ENCODE measurements at regions not wholly inside any gene's neighbourhood (a gene's known extent, or its start where the extent isn't known, plus 50 kb on each side); places are given as distances from the start of the nearest gene placed in this dataset.
"Not testable (repeated sequence)": the region's sequence is repeated elsewhere in the genome, so short reads cannot be mapped to it uniquely, and the experiment has no call there.

DNA sequence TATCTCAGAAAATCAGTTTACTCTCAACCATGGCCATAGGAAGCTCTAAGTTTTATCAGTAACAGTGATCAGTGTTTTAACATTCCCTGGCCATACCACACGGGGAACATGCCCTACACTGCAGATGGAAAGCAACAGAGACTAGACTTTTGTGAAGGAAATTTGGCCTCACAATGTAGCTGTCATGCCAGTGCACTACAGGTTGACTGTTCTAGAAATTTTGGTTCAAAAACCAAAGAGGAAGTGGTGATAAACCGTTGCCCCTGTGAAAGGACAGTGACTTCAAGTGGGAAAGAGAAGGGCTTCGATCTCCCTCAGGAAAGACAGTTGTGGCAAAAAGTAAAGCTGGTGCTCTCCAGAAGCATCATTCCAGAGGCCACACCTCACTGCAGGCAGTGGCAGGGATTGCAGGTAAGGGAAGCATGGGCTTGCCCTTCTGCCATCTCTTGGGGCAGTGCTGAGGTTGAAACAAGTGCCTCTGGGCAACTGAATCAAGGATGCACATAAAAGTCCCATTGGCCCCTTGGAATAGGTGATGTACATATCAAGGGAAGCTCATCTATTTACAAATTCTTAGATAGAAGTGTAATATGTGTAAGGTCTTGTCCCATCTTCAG lies 143.4 kb downstream of the PPIAL4A start:
- DNase-seq (ENCODE audit: low read depth in 1 of 2, low spot score in 1 of 2); in situ Hi-C loops (cut with HindIII; ENCODE audit: low pct_unique_long_range_greater_than_20kb, low sequenced_read_pairs): not testable (repeated sequence)

DNA sequence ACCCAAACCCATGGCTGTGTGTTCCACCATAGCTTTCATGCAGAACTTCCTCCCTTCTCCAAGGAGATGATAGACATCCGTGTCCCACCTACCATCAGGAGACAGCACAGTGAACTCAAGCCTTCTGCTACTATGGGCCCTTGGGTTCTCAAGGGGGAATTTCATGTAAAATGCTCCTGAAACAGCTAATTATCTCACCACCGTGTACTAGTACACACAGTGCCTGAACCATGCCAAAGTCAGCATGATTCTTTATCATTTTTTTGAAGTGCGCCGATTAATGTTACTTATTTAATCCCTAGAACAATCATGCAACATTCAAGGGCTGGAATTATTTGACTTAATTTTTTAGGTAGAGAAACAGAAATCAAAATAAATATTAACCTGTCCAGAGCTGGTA lies 147.2 kb downstream of the PPIAL4A start:
- DNase-seq (ENCODE audit: low read depth in 1 of 2, low spot score in 1 of 2); in situ Hi-C loops (cut with HindIII; ENCODE audit: low pct_unique_long_range_greater_than_20kb, low sequenced_read_pairs): not testable (repeated sequence)

DNA sequence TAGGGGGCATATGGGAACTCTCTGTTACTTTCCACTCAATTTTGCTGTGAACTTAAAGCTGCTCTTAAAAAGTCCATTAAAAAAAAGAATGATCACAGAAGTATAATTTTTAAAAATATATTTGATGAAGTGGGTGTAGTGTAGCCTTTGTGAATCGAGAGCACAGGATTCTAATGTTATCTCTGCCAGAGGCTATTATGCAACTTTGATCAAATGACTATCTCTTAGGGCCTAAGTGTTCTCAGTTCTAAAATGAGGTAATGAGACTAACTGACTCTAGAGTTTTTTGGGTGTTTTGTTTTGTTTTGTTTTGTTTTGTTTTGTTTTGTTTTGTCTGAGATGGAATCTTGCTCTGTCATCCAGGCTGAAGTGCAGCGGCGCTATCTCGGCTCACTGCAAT lies 143.2 kb downstream of the FAM72B start:
- in situ Hi-C loops (cut with HindIII; ENCODE audit: low pct_unique_long_range_greater_than_20kb, low sequenced_read_pairs); DNase-seq (ENCODE audit: low read depth in 1 of 2, low spot score in 1 of 2): not testable (repeated sequence)

DNA sequence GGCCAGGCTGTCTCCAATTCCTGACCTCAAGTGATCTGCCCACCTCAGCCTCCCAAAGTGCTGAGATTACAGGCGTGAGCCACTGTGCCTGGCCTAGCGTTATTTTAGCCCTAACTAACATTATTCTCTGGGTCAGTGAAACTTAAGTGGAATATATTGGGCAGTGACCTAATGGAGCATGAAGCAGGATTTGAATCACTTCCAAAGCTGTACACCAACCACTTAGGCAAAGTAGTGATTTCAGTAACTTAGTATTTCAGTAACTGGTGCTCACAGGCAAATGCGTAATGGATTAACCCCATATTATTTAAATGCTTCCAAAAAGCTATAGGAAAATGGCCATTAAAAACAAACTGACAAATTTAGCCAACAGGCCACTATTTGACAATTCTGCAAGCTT lies 142.6 kb downstream of the FAM72B start:
- DNase-seq (ENCODE audit: low read depth in 1 of 2, low spot score in 1 of 2); in situ Hi-C loops (cut with HindIII; ENCODE audit: low pct_unique_long_range_greater_than_20kb, low sequenced_read_pairs): not testable (repeated sequence)

DNA sequence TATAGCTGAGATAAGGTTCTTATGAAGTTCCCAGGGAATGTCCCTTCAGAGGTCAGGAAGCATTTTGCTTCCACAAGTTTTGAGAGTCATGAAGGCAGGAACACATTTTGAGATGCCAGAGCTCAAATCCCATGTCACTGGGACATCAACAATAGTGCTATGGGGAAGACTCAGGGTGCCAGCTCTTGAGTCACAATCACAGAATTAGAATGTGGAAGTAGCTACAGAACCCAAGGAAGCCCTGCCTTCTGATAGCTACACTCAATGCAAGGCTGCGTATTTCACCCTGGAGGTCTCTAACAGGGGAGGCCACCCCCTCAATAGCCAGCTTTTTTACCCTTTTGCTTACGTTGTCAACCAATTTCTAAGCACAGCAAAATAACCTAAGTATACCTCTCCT lies 141.3 kb downstream of the FAM72B start:
- in situ Hi-C loops (cut with HindIII; ENCODE audit: low pct_unique_long_range_greater_than_20kb, low sequenced_read_pairs); DNase-seq (ENCODE audit: low read depth in 1 of 2, low spot score in 1 of 2): not testable (repeated sequence)

- DNase-seq (ENCODE audit: low read depth in 1 of 2, low spot score in 1 of 2); in situ Hi-C loops (cut with HindIII; ENCODE audit: low pct_unique_long_range_greater_than_20kb, low sequenced_read_pairs): not testable (repeated sequence)
Observed at GRCh38 chr1:121048293-121048752, 135.8 kb downstream of the FAM72B start.

DNA sequence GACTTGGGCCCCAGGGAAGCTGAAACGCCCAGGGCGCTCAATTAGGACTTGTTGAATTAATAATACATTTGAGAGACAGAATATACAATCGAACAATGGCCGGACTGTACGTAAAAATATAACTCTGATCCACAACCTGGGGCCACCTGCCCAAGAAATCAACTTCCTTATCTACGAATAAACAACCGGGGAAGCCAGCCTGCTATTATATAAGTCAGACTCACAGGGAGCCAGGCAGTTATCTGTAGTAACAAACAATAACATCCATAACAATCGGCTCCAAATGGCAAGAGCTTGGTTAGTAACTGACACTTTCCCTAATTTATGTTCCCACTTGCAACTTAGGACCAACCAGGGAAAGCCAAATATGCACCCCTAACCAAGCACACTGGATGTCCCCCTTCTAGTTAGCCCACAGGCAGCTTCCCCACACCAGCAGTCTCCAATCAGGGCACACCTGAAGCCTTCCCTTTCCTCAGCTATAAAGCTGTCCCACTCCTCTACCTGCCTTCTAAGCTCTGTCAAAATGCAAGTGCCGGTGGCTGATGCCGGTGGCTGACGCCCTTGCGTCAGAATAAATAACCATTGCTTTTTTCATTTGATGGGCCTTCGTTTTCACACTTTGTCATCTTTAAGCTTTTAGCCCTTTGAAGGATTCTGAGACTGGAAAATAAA lies 135.2 kb downstream of the FAM72B start:
- in situ Hi-C loops (cut with HindIII; ENCODE audit: low pct_unique_long_range_greater_than_20kb, low sequenced_read_pairs); DNase-seq (ENCODE audit: low read depth in 1 of 2, low spot score in 1 of 2): not testable (repeated sequence)

DNA sequence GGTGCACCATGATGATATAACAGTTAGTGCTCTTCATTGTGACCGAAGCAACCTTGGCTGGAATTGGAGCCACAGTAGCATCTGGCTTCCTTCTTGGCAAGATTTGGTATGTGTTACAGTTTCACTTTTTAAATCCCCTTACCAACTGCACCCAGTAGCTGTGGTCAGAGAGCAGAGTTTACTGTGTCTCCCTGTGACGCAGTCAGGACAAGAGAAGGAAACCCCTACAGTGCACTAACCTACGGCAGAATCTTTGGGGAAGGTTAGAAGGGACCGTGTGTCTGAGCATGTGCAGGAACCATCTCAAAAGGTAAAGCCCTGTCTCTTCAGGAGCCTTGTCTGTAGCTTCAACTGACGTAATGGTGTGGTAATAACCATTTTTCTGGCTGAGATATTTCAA lies 134.0 kb downstream of the FAM72B start:
- DNase-seq (ENCODE audit: low read depth in 1 of 2, low spot score in 1 of 2); in situ Hi-C loops (cut with HindIII; ENCODE audit: low pct_unique_long_range_greater_than_20kb, low sequenced_read_pairs): not testable (repeated sequence)

DNA sequence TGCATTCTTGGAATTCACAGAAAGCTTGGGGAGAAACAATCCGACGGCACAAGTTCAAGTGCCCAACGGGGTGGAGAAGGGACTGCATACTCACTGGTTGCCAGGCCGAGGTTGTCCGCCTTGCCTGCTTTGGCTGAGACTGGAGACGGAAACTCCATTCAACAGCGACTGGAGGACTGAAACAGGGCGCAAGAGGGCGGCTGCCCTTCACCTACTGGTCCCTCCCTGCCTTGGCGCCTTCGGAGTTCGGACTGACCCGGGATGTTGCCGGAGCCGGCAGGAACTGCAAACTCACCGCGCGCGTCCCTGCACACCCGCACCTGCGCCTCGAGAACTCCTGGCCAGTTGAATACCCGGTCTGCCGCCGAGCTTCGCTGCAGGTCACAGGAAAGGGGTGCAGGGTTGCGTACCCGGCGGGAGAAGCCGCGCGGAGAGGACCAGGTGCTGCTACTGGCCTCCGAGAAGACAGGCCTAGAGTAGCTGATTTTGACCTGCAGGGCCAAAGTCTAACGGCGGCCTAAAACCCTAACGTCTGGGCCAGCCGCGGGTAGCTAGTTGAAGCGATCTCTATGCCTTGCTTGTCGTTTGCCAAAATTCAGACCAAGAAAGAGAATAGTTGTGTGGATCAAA lies 132.9 kb downstream of the FAM72B start:
- in situ Hi-C loops (cut with HindIII; ENCODE audit: low pct_unique_long_range_greater_than_20kb, low sequenced_read_pairs), result not testable (repeated sequence)

GRCh38 chr1:121052081-121052660 lies 132.0 kb downstream of the FAM72B start:
- DNase-seq (ENCODE audit: low read depth in 1 of 2, low spot score in 1 of 2); in situ Hi-C loops (cut with HindIII; ENCODE audit: low pct_unique_long_range_greater_than_20kb, low sequenced_read_pairs): not testable (repeated sequence)

More for the DNA sequence above, 132.9 kb downstream of the FAM72B start:
- DNase-seq (ENCODE audit: low read depth in 1 of 2, low spot score in 1 of 2), result not testable (repeated sequence)

DNA sequence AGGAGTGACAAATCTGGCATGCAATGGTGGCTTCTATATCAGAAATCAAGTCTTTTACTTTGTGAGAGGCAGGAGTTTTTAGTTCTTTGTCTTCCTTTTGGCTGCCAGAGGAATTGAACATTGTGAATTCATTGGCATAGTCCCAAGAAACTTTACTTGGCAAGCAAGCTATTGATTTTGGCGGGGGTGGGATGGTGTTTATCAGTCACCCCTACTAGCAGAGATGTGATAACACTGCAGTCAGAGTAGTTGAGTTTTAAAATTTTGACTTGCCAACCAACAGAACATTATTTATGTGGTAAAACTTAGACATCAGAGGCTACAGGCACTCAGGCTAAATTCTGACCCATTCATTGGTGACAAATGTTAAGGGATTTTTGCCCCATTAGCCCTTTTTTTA lies 129.2 kb downstream of the FAM72B start:
- DNase-seq (ENCODE audit: low read depth in 1 of 2, low spot score in 1 of 2); in situ Hi-C loops (cut with HindIII; ENCODE audit: low pct_unique_long_range_greater_than_20kb, low sequenced_read_pairs): not testable (repeated sequence)

GRCh38 chr1:121066925-121067324 lies 117.2 kb downstream of the FAM72B start:
- DNase-seq (ENCODE audit: low read depth in 1 of 2, low spot score in 1 of 2); in situ Hi-C loops (cut with HindIII; ENCODE audit: low pct_unique_long_range_greater_than_20kb, low sequenced_read_pairs): not testable (repeated sequence)

DNA sequence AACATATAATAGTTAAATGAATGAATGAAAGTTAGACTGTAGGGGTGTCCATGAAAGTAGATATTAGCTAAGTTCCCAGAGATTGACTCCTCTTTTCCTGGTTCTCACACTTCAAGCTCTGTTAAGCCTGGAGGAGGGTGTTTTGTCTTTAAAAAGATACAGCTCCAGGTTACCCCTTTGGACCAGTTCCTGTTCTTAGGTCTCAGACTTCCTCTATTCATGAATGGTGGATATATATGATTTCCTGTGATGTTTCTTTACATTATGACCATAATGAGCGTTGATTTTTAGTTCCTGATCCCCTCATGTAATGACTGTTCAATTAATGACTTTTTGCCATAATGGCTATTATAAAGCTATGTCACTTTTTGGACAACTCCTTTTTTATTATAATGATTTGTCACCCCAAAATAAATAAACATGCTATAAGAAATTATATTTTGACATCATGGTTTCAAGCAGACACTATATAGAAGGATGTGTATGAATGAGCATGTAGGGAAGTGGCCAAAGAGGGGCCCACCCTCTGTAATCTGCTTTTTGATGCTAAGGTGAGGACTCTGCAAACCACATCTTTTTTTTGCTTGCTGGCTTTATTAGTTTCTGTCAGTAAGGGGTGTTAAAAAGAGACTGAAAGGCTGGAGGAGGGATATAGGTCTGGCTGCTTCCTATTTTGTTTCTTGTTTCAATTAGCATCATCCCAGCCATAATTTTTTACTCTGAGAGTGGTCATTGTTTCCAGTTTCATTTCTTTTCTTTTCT lies 115.2 kb downstream of the FAM72B start:
- in situ Hi-C loops (cut with HindIII; ENCODE audit: low pct_unique_long_range_greater_than_20kb, low sequenced_read_pairs); DNase-seq (ENCODE audit: low read depth in 1 of 2, low spot score in 1 of 2): not testable (repeated sequence)

- in situ Hi-C loops (cut with HindIII; ENCODE audit: low pct_unique_long_range_greater_than_20kb, low sequenced_read_pairs); DNase-seq (ENCODE audit: low read depth in 1 of 2, low spot score in 1 of 2): not testable (repeated sequence)
Observed at GRCh38 chr1:121073852-121074251, 110.3 kb downstream of the FAM72B start.

DNA sequence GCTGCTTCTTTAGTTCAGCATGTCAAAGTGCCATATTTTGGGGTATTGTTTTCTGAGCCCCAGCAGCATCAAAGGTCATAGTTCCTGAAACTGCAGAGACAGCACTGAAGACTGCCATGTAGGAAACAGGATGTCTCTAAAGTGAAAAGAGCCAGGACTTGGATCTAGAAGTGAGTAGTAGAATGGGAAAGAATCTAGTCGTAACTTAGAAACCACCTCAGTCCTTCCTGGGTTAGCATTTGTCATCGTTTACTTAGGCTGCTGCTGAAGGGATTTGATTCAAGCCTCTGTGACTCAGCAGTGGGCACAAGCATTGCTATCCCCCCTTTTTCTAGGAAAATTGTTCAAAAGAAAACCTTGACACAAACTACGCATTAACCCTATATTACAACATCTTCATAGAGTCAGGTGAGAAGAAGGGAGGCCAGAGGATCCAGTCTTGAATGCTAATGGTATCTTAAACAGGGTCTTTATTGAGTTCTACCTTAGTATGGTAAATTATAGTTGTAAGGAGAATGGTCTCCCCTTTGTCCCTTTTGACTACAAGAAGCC lies 108.8 kb downstream of the FAM72B start:
- DNase-seq (ENCODE audit: low read depth in 1 of 2, low spot score in 1 of 2); in situ Hi-C loops (cut with HindIII; ENCODE audit: low pct_unique_long_range_greater_than_20kb, low sequenced_read_pairs): not testable (repeated sequence)

GRCh38 chr1:121076674-121077073 lies 107.5 kb downstream of the FAM72B start:
- in situ Hi-C loops (cut with HindIII; ENCODE audit: low pct_unique_long_range_greater_than_20kb, low sequenced_read_pairs); DNase-seq (ENCODE audit: low read depth in 1 of 2, low spot score in 1 of 2): not testable (repeated sequence)

GRCh38 chr1:121079655-121080054 lies 104.5 kb downstream of the FAM72B start:
- in situ Hi-C loops (cut with HindIII; ENCODE audit: low pct_unique_long_range_greater_than_20kb, low sequenced_read_pairs); DNase-seq (ENCODE audit: low read depth in 1 of 2, low spot score in 1 of 2): not testable (repeated sequence)
